ENCODE measurements at regions not wholly inside any gene's neighbourhood (a gene's known extent, or its start where the extent isn't known, plus 50 kb on each side); places are given as distances from the start of the nearest gene placed in this dataset.
"Not testable (repeated sequence)": the region's sequence is repeated elsewhere in the genome, so short reads cannot be mapped to it uniquely, and the experiment has no call there.

- not testable (repeated sequence) for TF ChIP-seq CTCF (IDR thresholded peaks at IDR 0.05; ENCODE audit: poor library complexity); EZH2 (IDR thresholded peaks at IDR 0.05; ENCODE audit: borderline replicate concordance); EZH2phosphoT487 (IDR thresholded peaks at IDR 0.05; ENCODE audit: low read depth, severe bottlenecking, unreplicated experiment)
Observed at GRCh38 chr2:90019908-90020307, 1328.4 kb downstream of the RPIA start.
